GM12878 (cell line): ENCODE measurements at regions not wholly inside any gene's neighbourhood (a gene's known extent, or its start where the extent isn't known, plus 50 kb on each side); places are given as distances from the start of the nearest gene placed in this dataset.

Source experiments
- CHD2 ChIP-seq: IDR thresholded peaks from 2 replicates; pipeline ENCODE4 v1.6.1; 2011; ENCODE audit warnings: low read depth, low read length, improper control_type of control experiment, borderline replicate concordance
- CTCF ChIP-seq, 3 experiments: IDR thresholded peaks in 2 of 3; conservative IDR thresholded peaks in 1 of 3; 2 replicates each; pipeline ENCODE4 v1.5.1; 2011; ENCODE audit warnings: low read depth in 3 of 3, low read length in 3 of 3, mild to moderate bottlenecking in 3 of 3, control low read depth in 2 of 3, moderate library complexity in 2 of 3, inconsistent platforms in 1 of 3, mixed read lengths in 1 of 3; ENCODE audit not compliant: control insufficient read depth in 2 of 3, insufficient read depth in 1 of 3; ENCODE audit errors: extremely low read depth in 1 of 3
- EZH2 ChIP-seq: IDR thresholded peaks from 2 replicates; pipeline ENCODE4 v1.6.1; 2012; ENCODE audit warnings: low read depth, mild to moderate bottlenecking, control low read depth, inconsistent platforms, low read length, borderline replicate concordance; ENCODE audit not compliant: control insufficient read depth
- HCFC1 ChIP-seq: fragments of 150-350 bp; IDR thresholded peaks from 2 replicates; pipeline ENCODE4 v1.6.1; 2014; ENCODE audit warnings: low read length
- POLR2A ChIP-seq: IDR thresholded peaks from 2 replicates; pipeline ENCODE4 v1.6.1; 2011; ENCODE audit warnings: low read depth, mild to moderate bottlenecking, low read length
- SREBF2 ChIP-seq: IDR thresholded peaks from 2 replicates; pipeline ENCODE4 v1.6.1; 2012; ENCODE audit warnings: mild to moderate bottlenecking, low read length
- ZNF274 ChIP-seq: IDR thresholded peaks from one replicate; pipeline ENCODE4 v1.8.0; 2011; ENCODE audit not compliant: insufficient read length, insufficient read depth

- TF ChIP-seq CTCF (IDR thresholded peaks at IDR 0.05 in 2 of 3, conservative IDR thresholded peaks at IDR 0.05 in 1 of 3; ENCODE audit: control insufficient read depth in 2 of 3, extremely low read depth in 1 of 3, insufficient read depth in 1 of 3, low read depth in 3 of 3, low read length in 3 of 3): no peak
- TF ChIP-seq SREBF2: no peak
- TF ChIP-seq CHD2: no peak
- no peak for TF ChIP-seq EZH2
- no peak for TF ChIP-seq HCFC1
- TF ChIP-seq POLR2A: no peak
- no peak for TF ChIP-seq ZNF274
These were observed 153.1 kb upstream of the RAB4A start for GRCh38 chr1:229117664-229118300.
